ENCODE measurements at regions not wholly inside any gene's neighbourhood (a gene's known extent, or its start where the extent isn't known, plus 50 kb on each side); places are given as distances from the start of the nearest gene placed in this dataset.
"Not testable (repeated sequence)": the region's sequence is repeated elsewhere in the genome, so short reads cannot be mapped to it uniquely, and the experiment has no call there.

DNA sequence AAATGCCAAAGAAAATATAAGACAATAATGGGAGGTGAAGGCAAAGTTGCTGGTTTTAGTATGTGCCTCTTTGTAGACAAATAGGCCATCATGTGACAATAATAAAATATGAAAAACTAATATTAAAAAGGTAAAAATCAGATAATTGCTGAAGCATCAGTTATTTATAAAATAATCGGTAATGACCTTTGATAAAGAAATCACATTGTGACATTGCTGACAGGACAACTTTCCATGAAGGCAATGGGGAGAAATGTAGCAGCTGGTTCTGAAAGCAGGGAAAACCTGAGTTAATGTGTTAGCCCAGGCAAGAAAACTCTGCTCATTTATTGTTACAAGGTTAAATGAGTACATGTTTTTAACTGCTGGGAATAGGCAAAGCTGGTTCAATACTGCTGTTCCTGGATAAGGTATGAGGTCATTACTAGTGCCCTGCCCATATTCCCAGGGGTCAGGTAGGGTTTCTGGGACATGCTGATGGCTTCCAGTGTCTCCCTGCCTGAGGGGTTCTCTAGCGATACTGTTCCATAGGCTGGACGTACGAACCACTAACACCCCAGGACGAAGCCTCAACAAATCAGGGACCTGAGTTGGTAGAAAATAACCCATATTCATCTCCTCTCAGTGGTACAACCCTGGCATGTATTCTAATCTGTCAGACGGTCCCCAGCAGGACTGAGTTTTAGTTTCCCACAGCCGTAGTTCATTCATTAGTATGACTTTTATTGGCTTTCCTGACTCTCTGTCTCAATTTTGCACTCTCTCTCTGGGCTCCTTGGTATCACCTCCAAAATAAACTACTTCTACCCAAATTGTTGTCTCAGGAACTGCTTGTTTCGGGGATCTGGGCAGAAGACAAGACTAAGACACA is 355.9 kb downstream of the TXNL1 start:
- intact Hi-C loops (cut with DNase I): no loop called here
- Histone ChIP-seq H3K4me1 (replicated peaks in 1 of 2) (no peaks in the 10 kb centered on the region), H3K9me3 (replicated peaks in 1 of 3) (no peaks in the 10 kb centered on the region), H3K27me3 (no peaks in the 10 kb centered on the region), H3K4me3 (no peak overlapping the region), H3K27ac (no peak overlapping the region), H3K36me3 (replicated peaks in 1 of 2) (no peaks in the 10 kb centered on the region)
- DNase-seq: no peak
- TF ChIP-seq, protein P1, sequence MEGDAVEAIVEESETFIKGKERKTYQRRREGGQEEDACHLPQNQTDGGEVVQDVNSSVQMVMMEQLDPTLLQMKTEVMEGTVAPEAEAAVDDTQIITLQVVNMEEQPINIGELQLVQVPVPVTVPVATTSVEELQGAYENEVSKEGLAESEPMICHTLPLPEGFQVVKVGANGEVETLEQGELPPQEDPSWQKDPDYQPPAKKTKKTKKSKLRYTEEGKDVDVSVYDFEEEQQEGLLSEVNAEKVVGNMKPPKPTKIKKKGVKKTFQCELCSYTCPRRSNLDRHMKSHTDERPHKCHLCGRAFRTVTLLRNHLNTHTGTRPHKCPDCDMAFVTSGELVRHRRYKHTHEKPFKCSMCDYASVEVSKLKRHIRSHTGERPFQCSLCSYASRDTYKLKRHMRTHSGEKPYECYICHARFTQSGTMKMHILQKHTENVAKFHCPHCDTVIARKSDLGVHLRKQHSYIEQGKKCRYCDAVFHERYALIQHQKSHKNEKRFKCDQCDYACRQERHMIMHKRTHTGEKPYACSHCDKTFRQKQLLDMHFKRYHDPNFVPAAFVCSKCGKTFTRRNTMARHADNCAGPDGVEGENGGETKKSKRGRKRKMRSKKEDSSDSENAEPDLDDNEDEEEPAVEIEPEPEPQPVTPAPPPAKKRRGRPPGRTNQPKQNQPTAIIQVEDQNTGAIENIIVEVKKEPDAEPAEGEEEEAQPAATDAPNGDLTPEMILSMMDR (IDR thresholded peaks at IDR 0.05): no peak
- no peak for TF ChIP-seq POLR2A (IDR thresholded peaks at IDR 0.05)
- WGBS, 4 donors: 84 to 86% (median 85%) methylated on average over 8 of the region's 8 CpGs

DNA sequence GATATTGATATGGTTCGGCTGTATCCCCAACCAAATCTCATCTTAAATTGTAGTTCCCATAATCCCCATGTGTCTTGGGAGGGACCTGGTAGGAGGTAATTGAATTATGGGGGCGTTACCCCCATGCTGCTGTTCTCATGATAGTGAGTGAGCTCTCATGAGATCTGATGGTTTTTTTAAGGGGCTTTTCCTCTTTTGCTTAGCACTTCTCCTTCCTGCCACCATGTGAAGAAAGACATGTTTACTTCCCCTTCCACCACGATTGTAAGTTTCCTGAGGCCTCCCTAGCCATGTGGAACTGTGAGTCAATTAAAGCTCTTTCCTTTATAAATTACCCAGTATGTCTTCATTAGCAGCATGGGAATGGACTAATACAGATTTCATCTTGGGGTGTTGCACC is 358.6 kb downstream of the TXNL1 start:
- intact Hi-C loops (cut with DNase I); H3K27ac ChIP-seq; H3K4me3 ChIP-seq; H3K9me3 ChIP-seq (replicated peaks in 1 of 3); H3K36me3 ChIP-seq (replicated peaks in 1 of 2); DNase-seq; H3K4me1 ChIP-seq (replicated peaks in 1 of 2); H3K27me3 ChIP-seq: not testable (repeated sequence)
- WGBS, 4 donors: 61 to 66% (median 63%) methylated on average over 3 of the region's 3 CpGs

DNA sequence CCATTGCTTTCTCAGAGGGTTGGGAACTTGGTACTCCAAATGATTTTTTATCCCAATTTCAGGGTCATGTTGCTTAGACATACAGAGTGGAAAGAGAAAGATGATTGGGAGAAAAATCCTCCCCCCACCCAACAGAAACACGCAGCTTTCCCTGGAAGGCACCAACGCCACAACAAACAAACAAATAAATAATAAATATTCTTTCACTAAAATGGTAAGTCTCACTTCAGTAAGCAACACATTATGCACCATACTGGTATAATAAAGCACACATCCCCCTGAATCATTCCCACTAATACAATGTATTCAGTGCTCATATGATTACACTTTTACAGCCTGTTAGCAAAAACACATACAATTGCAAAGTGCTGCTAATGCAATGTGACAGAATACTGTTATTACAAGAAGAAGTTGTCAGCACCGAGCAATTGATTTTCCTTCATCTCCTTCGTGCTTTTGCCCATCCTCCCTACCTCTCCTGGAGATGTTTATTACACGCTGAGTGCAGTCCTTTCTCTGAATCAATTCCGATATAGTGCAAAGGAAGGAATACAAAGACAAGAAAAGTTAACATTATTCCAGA is 359.9 kb downstream of the TXNL1 start:
- Histone ChIP-seq H3K4me3 (no peak overlapping the region), H3K27ac (no peak overlapping the region), H3K36me3 (replicated peaks in 1 of 2) (no peaks in the 10 kb centered on the region), H3K27me3 (no peaks in the 10 kb centered on the region), H3K9me3 (replicated peaks in 1 of 3) (no peaks in the 10 kb centered on the region), H3K4me1 (replicated peaks in 1 of 2) (no peaks in the 10 kb centered on the region)
- DNase-seq: no peak
- intact Hi-C loops (cut with DNase I): no loop called here
- TF ChIP-seq POLR2A (IDR thresholded peaks at IDR 0.05): no peak
- TF ChIP-seq, protein P1 (IDR thresholded peaks at IDR 0.05): no peak
- WGBS, 4 donors: 60 to 62% (median 62%) methylated on average over 6 of the region's 6 CpGs

DNA sequence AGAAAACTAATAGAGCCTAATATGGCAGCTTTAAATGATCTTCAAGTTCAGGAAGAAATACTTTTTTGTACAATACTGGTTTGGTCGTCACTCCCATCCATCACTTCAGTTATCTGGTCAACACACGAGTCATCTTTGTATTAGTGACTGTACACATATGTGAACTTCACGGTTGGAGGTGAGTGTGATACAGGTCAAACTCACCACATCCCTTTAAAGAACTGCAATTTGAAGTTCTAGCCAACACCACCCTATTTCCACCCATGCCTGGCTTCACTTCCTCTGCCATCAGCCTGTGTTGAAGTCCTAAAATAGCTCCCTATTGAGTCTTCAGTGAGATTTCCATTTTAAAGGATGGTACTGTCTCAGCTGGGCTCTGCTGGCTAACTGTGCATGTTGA is 361.9 kb downstream of the TXNL1 start:
- H3K27ac ChIP-seq: no peak overlapping the region
- H3K4me3 ChIP-seq: no peak overlapping the region
- no peaks in the 10 kb centered on the region for H3K4me1 ChIP-seq (replicated peaks in 1 of 2)
- intact Hi-C loops (cut with DNase I): no loop called here
- 59 to 66% (median 64%) methylated on average over 3 of the region's 3 CpGs for WGBS, 4 donors
- no peaks in the 10 kb centered on the region for H3K36me3 ChIP-seq (replicated peaks in 1 of 2)
- TF ChIP-seq, protein P1 (IDR thresholded peaks at IDR 0.05): no peak
- TF ChIP-seq POLR2A (IDR thresholded peaks at IDR 0.05): no peak
- H3K27me3 ChIP-seq: no peaks in the 10 kb centered on the region
- H3K9me3 ChIP-seq (replicated peaks in 1 of 3): no peaks in the 10 kb centered on the region
- DNase-seq: no peak
